HK-2 (cell line): ENCODE measurements at regions not wholly inside any gene's neighbourhood (a gene's known extent, or its start where the extent isn't known, plus 50 kb on each side); places are given as distances from the start of the nearest gene placed in this dataset.
A peak's percentile ranks its signal among the peaks of the same experiment; 100 is the strongest.
"Not testable (repeated sequence)": the region's sequence is repeated elsewhere in the genome, so short reads cannot be mapped to it uniquely, and the experiment has no call there.

Source experiments
- DNase-seq: peaks from one replicate; pipeline ENCODE4 v3.0.0-alpha.2; 2018; ENCODE audit not compliant: unreplicated experiment

DNA sequence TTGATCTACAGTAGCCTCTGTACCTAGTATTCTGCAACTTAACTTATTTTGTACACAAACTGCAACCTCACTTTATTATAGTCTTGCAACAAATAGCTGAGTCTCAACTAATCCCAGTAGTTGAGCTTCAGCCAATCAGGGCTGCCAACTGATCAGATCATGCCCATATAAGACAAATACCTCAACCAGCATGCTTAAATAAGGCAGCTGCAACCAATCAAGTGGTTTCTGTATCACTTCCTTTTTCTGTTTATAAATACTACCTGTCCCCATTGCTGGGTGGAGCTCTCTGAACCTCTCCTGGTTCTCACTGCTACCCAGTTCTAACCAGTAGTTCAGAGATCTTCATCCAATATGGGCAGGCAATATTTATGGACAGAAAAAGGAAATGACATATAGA lies 248.5 kb upstream of the FBXO33 start:
- DNase-seq: no peak

DNA sequence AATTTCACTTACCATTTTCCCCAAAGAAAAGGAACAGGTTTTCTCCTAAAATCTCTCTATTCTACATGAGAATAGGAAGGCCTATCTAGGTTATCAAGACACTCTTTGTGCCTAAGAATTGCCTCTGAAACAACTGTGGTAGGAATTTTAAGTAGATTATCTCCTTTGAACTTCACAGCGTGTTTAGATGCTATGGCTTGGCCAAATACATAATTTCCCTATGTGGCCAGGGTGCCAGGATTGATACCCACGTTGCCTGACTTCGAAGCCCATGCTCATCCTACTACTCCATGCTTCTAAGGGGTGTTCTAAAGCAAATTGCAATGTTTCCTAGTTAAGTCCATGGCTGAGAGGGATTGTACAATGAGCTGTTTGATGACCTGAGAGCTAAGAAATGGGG lies 241.5 kb upstream of the FBXO33 start:
- no peak for DNase-seq

DNA sequence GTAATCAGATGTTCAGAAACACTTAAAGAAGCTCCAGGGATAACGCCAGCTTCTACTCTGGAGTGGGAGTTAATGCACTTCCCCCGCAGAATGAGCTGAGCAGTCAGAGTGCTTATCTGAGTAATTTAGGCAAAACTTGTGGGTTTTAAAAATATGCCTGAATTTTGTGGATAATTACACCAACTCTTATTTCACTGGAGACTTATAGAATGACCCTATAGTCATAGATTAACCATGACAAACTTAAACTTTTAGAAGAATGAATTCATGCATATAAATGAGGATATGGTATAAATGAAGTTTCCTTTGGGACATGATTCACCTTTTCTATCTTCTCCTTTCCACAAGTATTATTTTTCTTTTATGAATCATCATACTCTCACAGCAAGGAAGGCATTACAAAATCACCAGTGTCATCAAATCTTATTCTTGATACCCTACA lies 241.1 kb upstream of the FBXO33 start:
- DNase-seq: no peak

GRCh38 chr14:39668449-39668848 lies 236.2 kb upstream of the FBXO33 start:
- DNase-seq: no peak

DNA sequence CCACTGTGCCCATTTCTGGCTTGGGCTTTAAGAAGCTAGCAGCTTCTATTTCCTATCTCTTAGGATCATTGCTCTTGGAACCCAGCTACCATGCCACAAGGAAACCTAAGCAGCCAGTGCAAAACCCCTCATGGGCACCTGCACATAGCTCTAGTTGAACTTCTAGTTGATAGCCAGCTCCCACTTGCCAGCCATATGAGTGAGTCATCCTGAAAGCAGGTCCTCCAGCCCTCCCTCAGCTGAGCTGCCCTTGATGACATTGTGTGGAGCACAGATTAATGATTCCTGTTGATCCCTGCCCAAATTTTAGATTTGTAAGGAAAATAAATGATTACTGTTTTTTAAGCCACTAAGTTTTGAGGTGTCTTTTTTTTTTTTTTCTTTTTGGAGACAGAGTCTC lies 234.2 kb upstream of the FBXO33 start:
- peak; percentile 3 for DNase-seq

- no peak for DNase-seq
Observed at GRCh38 chr14:39665075-39665475, 232.8 kb upstream of the FBXO33 start.

GRCh38 chr14:39664646-39665045 lies 232.4 kb upstream of the FBXO33 start:
- no peak for DNase-seq

DNA sequence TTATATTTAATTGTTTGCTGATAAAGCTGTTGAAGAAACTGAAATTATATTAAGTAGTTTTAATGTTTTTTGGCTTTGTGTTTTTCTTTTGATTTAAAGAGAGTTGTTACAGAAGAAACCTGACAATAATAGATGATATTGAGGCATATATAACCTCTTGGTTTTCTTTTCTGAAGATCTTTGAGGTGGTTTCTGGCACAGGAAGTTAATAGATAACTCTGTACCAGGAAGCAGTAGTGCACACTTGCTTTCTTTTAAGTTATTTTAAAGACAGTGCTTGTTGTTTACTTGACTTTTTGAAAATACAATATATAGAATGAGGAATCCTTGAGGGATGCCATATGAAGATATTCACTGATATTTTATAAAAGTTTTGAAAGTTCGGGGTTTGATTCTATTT lies 209.0 kb upstream of the FBXO33 start:
- no peak for DNase-seq

- DNase-seq: not testable (repeated sequence)
Observed at GRCh38 chr14:39639009-39639408, 206.8 kb upstream of the FBXO33 start.

- no peak for DNase-seq
Observed at GRCh38 chr14:39628087-39628486, 195.9 kb upstream of the FBXO33 start.

- DNase-seq: no peak
Observed at GRCh38 chr14:39626589-39627576, 194.7 kb upstream of the FBXO33 start.

GRCh38 chr14:39621678-39622077 lies 189.4 kb upstream of the FBXO33 start:
- no peak for DNase-seq

- no peak for DNase-seq
Observed at GRCh38 chr14:39621223-39621622, 189.0 kb upstream of the FBXO33 start.

GRCh38 chr14:39617537-39617936 lies 185.3 kb upstream of the FBXO33 start:
- no peak for DNase-seq

GRCh38 chr14:39615352-39615751 lies 183.1 kb upstream of the FBXO33 start:
- DNase-seq: no peak

DNA sequence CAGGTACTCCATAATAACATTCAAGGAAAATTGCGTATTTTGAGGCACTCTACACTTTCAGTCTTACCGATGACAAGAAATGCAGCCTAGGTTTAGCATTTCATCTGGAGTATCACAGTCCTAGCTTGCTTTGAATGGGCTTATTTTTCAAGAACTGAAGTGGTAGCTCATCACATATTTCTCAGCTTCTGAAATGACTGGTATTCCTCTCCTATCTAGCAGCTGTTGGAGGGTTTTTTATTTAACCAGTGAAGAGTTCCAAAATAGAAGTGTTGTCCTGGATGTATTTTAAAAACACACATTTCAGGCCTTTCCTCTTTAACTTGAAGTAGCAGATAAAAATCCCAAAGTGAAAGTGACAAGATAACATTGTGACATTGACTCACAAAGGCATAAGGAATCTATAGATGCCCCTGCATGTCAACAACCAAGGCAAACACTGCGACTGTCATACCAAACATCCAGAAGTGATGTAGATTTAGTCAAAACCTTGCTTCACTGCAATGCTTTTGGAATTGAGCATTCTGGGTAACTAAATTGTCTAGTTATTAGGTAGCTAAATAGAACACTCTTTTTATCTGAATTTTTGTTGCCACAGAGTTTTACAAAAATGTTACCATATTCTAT lies 182.2 kb upstream of the FBXO33 start:
- no peak for DNase-seq

GRCh38 chr14:39609119-39609518 lies 176.9 kb upstream of the FBXO33 start:
- DNase-seq: no peak

- no peak for DNase-seq
Observed at GRCh38 chr14:39607978-39608377, 175.7 kb upstream of the FBXO33 start.

- no peak for DNase-seq
Observed at GRCh38 chr14:39603942-39604341, 171.7 kb upstream of the FBXO33 start.

GRCh38 chr14:39593377-39593776 lies 161.1 kb upstream of the FBXO33 start:
- no peak for DNase-seq

GRCh38 chr14:39592116-39592789 lies 160.0 kb upstream of the FBXO33 start:
- DNase-seq: no peak

DNA sequence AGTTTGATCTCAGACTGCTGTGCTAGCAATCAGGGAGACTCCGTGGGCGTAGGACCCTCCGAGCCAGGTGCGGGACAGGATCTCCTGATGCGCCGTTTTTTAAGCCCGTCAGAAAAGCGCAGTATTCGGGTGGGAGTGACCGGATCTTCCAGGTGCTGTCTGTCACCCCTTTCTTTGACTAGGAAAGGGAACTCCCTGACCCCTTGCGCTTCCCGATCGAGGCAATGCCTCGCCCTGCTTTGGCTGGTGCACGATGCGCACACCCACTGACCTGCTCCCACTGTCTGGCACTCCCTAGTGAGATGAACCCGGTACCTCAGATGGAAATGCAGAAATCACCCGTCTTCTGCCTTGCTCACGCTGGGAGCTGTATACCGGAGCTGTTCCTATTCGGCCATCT lies 157.6 kb upstream of the FBXO33 start:
- DNase-seq: not testable (repeated sequence)
